ENCODE measurements at regions not wholly inside any gene's neighbourhood (a gene's known extent, or its start where the extent isn't known, plus 50 kb on each side); places are given as distances from the start of the nearest gene placed in this dataset.
A peak's percentile ranks its signal among the peaks of the same experiment; 100 is the strongest.

- FAIRE-seq (no peak), DNase-seq (ENCODE audit: low read depth) (no peak)
- no peaks in the 10 kb centered on the region for H3K27me3 ChIP-seq (ENCODE audit: control insufficient read depth, insufficient read depth, low read length)
- H3K36me3 ChIP-seq (ENCODE audit: control insufficient read depth, insufficient read depth, low read length) = no peaks in the 10 kb centered on the region
- no peak overlapping the region for H3K4me3 ChIP-seq (ENCODE audit: low read depth, low read length)
- TF ChIP-seq CTCF (IDR thresholded peaks at IDR 0.05; ENCODE audit: insufficient read depth, low read length, severe bottlenecking) = no peak
Observed at GRCh38 chr5:155252717-155253116, 239.2 kb downstream of the KIF4B start.

GRCh38 chr5:155254399-155254798 lies 240.8 kb downstream of the KIF4B start:
- Histone ChIP-seq H3K4me3 (ENCODE audit: low read depth, low read length) (no peak overlapping the region), H3K27me3 (ENCODE audit: control insufficient read depth, insufficient read depth, low read length) (no peaks in the 10 kb centered on the region), H3K36me3 (ENCODE audit: control insufficient read depth, insufficient read depth, low read length) (no peaks in the 10 kb centered on the region)
- FAIRE-seq = no peak
- no peak for TF ChIP-seq CTCF (IDR thresholded peaks at IDR 0.05; ENCODE audit: insufficient read depth, low read length, severe bottlenecking)
- no peak for DNase-seq (ENCODE audit: low read depth)

GRCh38 chr5:155258161-155258560 lies 244.6 kb downstream of the KIF4B start:
- no peak for DNase-seq (ENCODE audit: low read depth)
- Histone ChIP-seq H3K4me3 (ENCODE audit: low read depth, low read length) (no peak overlapping the region), H3K36me3 (ENCODE audit: control insufficient read depth, insufficient read depth, low read length) (no peaks in the 10 kb centered on the region), H3K27me3 (ENCODE audit: control insufficient read depth, insufficient read depth, low read length) (no peaks in the 10 kb centered on the region)
- no peak for FAIRE-seq
- TF ChIP-seq CTCF (IDR thresholded peaks at IDR 0.05; ENCODE audit: insufficient read depth, low read length, severe bottlenecking) = no peak

- Histone ChIP-seq H3K36me3 (ENCODE audit: control insufficient read depth, insufficient read depth, low read length) (no peaks in the 10 kb centered on the region), H3K27me3 (ENCODE audit: control insufficient read depth, insufficient read depth, low read length) (no peaks in the 10 kb centered on the region), H3K4me3 (ENCODE audit: low read depth, low read length) (no peak overlapping the region)
- FAIRE-seq = no peak
- no peak for TF ChIP-seq CTCF (IDR thresholded peaks at IDR 0.05; ENCODE audit: insufficient read depth, low read length, severe bottlenecking)
- no peak for DNase-seq (ENCODE audit: low read depth)
Observed at GRCh38 chr5:155259648-155260047, 246.1 kb downstream of the KIF4B start.

DNA sequence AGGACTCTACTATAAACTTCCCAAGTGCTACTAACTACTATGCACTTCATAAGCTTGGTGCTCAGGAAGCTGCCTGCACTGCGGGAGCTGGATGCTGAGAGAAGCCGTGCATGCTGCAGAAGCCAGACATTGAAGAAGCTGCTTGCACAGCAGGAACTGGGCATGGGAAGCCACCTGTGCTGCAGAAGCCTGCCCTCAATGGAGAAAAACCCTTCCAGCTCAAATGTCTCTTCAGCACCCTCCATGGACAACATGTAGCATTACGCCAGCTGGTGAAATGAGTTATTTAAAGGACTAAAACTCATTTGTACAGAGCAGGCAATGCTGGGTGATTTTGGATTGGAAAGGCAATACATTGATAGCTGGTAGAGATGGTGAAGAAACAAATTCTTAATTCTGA lies 247.2 kb downstream of the KIF4B start:
- FAIRE-seq = no peak
- DNase-seq (ENCODE audit: low read depth) = no peak
- H3K27me3 ChIP-seq (ENCODE audit: control insufficient read depth, insufficient read depth, low read length) = no peaks in the 10 kb centered on the region
- H3K36me3 ChIP-seq (ENCODE audit: control insufficient read depth, insufficient read depth, low read length) = no peaks in the 10 kb centered on the region
- H3K4me3 ChIP-seq (ENCODE audit: low read depth, low read length) = no peak overlapping the region
- no peak for TF ChIP-seq CTCF (IDR thresholded peaks at IDR 0.05; ENCODE audit: insufficient read depth, low read length, severe bottlenecking)

DNA sequence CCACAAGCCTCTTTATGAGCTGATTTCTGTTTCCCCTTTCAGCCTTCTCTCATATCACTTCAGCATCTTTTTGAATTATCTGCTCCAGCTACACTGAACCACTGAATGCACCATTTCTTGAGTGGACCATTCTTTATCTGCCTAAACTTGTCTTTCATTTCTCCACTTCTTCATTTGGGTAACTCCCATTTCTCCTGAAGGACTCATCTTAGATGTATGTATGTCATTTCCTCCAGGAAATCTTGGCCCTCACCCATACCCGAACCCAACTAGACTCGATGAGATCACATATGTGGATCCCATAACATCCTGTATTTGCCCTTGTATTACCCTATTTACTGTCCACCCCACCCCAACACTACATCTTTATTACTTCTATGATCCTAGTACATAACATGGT lies 249.8 kb downstream of the KIF4B start:
- TF ChIP-seq CTCF (IDR thresholded peaks at IDR 0.05; ENCODE audit: insufficient read depth, low read length, severe bottlenecking) = no peak
- FAIRE-seq = no peak
- Histone ChIP-seq H3K36me3 (ENCODE audit: control insufficient read depth, insufficient read depth, low read length) (no peaks in the 10 kb centered on the region), H3K4me3 (ENCODE audit: low read depth, low read length) (no peak overlapping the region), H3K27me3 (ENCODE audit: control insufficient read depth, insufficient read depth, low read length) (no peaks in the 10 kb centered on the region)
- peak; percentile 1 for DNase-seq (ENCODE audit: low read depth)

Data from bronchial epithelial cell (primary cell).